K562 (cell line): ENCODE measurements at regions not wholly inside any gene's neighbourhood (a gene's known extent, or its start where the extent isn't known, plus 50 kb on each side); places are given as distances from the start of the nearest gene placed in this dataset.

Experiments
- CTCF ChIP-seq, 3 experiments: IDR thresholded peaks in 2 of 3; conservative IDR thresholded peaks in 1 of 3; 2 replicates each; pipeline ENCODE4 v1.5.1; 2011 to 2012; ENCODE audit warnings: low read length in 3 of 3, mild to moderate bottlenecking in 3 of 3, control low read depth in 2 of 3, improper control_type of control experiment in 1 of 3, inconsistent platforms in 1 of 3, low read depth in 1 of 3, mixed read lengths in 1 of 3, moderate library complexity in 1 of 3; ENCODE audit not compliant: insufficient read depth in 2 of 3
- EGR1 ChIP-seq: fragments of 450-650 bp; conservative IDR thresholded peaks from 2 replicates; pipeline ENCODE4 v1.6.1; 2017; ENCODE audit warnings: mild to moderate bottlenecking
- RAD21 ChIP-seq, 2 experiments: fragments of 250-450 bp in 1 of 2; fragments of 450-650 bp in 1 of 2; sonication (Bioruptor Pico) in 1 of 2; formaldehyde crosslinking in 1 of 2; IDR thresholded peaks in 1 of 2; conservative IDR thresholded peaks in 1 of 2; 2 replicates each; pipeline versions ENCODE4 v1.4.0 to v1.8.0; 2020 to 2022; ENCODE audit warnings: mild to moderate bottlenecking in 2 of 2, moderate library complexity in 1 of 2
- SAFB2 ChIP-seq: fragments of 200-400 bp; formaldehyde crosslinking; IDR thresholded peaks from 2 replicates; pipeline ENCODE4 v1.6.1; 2018; ENCODE audit warnings: borderline replicate concordance, low read length, low read depth, moderate library complexity; ENCODE audit not compliant: severe bottlenecking
- STAT6 ChIP-seq: sonication (generic); formaldehyde crosslinking; IDR thresholded peaks from 2 replicates; pipeline ENCODE4 v1.8.1; 2023; ENCODE audit warnings: mild to moderate bottlenecking, missing genetic modification reagents
- TEAD1 ChIP-seq, 2 experiments: fragments of 450-650 bp in 1 of 2; sonication (generic) in 1 of 2; formaldehyde crosslinking; IDR thresholded peaks; 2 replicates each; pipeline versions ENCODE4 v1.4.0 to v1.8.0; 2020 to 2022; ENCODE audit warnings: mild to moderate bottlenecking in 2 of 2, missing genetic modification reagents in 1 of 2

- no peak for TF ChIP-seq EGR1
- no peak for TF ChIP-seq STAT6
- no peak for TF ChIP-seq SAFB2
- TF ChIP-seq TEAD1 (CRISPR knock-in tag; IDR thresholded peaks at IDR 0.05), result no peak
- TF ChIP-seq RAD21 (CRISPR knock-in tag; conservative IDR thresholded peaks at IDR 0.05 in 1 of 2, IDR thresholded peaks at IDR 0.05 in 1 of 2), result no peak
- no peak for TF ChIP-seq CTCF (IDR thresholded peaks at IDR 0.05 in 2 of 3, conservative IDR thresholded peaks at IDR 0.05 in 1 of 3; ENCODE audit: insufficient read depth in 2 of 3, low read depth in 1 of 3, low read length in 3 of 3)
These were observed 154.6 kb downstream of the ATOH1 start for GRCh38 chr4:93983140-93983539.
